GM21447 (cell line): ENCODE measurements at regions not wholly inside any gene's neighbourhood (a gene's known extent, or its start where the extent isn't known, plus 50 kb on each side); places are given as distances from the start of the nearest gene placed in this dataset.

Source experiments
- ATAC-seq: cut with Tn5 transposase; IDR thresholded peaks from one replicate; pipeline ENCODE4 v1.9.1; 2021; ENCODE audit not compliant: unreplicated experiment

DNA sequence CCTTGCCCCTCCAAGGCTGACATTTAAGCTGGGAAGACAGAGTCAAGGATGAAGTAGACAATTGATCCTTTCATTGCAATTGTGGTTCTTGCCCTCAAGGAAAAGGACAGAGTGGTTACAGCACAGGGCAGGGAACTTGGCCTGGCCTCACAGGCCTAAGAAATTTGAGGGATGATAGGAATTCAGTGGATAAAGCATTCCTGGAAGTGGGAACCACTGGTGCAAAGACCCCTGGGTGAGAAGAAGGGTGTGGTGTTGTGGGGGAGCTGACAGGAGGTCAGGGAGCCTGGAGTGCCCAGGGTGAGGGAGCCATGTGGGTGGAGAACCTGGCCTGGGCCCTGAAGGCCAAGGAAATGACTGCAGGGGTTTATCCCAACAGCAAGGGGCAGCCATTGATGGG, 287.4 kb downstream of the UACA start:
- no peak for ATAC-seq

DNA sequence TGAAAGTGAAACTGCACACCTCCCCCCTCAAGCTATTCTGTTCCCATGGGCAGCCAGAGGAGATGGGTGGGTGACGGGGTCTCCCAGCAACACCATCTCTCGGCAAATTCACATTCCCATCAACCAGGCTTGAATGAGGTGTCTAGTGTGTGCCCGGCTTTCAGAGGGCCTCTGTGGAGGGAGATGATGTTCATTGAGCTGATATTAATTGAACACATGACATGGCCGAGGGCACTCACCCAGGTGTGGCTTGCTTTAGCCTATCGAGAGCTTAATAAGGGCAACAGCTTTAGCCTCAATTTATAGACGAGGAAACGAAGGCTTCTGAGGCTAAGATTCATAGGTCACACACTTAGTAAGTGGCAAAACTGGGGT, 288.0 kb downstream of the UACA start:
- ATAC-seq = no peak

DNA sequence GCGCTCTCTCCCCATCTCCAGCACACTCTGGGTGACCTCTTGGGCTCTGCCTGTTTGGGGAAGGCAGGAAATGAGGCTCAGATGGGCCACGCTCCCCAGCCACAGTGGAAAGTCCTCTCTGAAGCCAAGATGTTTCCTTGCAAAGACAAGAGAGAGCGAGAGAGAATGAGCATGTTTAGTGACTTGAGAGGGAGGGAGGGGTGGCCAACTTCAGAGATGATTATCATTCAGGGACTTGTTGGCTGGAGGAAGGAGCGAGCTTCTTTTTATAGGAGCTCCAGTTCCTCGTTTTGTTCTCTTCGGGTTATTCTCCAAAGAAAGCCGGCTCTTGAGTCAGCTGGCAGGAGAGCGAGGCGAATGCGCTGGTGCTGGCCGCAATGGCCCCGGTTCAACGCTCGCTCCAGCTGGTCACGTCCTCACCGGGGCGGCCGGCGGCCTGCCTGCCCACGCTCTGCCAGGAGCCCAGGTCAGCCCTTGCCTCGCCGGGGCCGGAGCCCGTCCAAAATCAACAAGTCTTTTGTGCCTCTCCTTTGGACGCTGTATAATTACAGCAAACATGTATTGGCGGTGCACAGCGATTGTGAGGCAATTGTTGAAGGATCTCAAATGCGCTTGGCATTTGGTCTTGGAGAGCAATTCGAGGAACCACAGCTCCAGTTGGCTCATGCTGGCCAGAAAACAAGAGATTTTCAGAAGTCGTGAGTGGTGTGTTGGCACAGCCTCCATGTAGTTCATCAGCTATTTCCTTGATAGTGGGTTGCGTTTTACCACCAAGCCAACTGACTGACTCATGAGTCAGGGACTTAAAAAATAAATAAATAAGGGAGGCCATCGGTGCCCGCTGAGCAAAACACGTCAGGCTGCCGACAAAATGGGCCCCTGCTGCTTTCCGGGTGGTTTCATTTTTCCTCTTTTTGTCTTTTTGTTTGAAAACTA, 288.6 kb downstream of the UACA start:
- ATAC-seq = no peak

DNA sequence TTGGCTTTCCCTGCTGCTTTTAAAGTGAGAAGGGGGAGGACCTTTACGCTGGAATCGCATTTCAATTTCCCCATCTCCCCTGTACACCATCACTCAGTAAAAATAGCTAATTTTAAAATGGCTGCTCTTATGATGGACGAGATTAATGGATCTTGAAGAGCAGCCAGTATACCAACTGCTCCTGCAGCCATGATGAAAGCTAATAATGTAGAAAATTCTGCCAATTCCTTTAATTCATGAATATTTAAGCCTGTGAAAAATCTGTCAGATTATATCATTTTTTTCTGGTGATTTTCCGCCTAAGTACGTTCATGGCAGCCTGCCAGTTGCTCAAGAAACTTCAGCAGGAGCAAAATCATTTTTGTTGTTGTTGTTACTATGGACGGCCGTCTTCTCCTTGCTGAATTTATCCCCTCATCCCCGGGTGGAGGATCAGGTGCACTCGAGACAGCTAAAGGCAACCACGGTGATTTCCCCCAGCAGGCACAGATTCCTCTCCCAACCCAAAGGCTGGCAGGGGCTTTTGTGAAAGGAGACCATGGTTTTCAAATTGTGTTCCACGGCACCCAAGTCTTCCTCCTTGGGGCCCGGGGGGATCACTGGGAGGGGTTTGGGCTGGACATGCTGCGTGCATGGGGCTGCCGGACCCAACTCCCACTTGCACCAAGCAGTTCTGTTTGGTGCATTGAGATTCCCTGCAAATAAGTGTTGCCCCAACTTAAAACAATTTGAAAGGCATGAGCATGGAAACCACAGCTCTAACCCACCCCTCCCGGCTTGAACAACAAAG, 289.6 kb downstream of the UACA start:
- no peak for ATAC-seq

DNA sequence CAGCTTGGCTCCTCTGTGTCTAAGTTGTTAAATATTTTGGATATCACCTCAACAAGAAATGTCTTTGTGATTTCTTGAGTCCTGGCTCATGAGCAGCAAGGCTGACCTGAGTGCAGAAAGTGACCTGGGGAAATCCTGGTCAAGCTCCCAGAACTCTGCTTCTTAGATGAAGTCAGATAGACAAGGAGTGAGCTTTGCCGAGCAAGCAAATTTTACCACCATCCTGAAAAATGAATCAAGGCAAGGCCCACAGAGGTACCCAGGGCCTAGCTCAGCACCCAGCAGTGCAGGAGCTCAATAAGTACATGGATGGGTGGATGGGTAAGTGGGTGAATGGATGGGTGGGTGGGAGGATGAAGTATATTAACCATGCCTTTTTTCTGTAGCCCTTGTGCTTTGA, 291.8 kb downstream of the UACA start:
- no peak for ATAC-seq

DNA sequence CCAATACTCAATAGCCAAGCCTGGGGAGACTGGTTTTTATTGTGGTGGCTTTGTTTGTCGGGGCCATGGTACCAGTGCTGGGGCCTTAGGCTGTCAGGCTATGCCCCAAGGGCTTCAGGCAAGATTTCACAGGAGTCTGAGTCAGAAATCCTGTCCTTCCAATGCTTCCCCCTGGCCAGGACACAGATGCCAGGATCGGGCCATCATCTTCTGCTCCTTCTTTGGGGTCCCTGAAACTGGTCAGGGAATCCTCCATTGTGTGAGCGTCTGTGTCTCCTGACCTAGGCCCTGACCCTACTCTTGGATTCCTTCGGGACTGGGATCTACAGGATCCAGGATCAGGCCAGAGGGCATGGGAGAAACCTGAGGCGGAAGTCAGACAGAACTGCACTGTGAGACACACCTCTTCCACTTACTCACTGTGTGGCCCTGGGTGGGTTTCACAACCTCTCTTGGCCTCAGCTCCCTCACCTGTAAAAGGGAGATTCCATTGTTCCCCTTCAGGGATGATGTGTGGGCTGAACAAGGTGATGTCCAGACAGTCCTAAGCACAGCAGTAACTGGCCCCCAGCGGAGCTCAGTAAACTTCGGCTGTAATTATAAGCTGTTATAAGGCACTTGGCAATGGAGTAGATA, 292.7 kb downstream of the UACA start:
- ATAC-seq = no peak

DNA sequence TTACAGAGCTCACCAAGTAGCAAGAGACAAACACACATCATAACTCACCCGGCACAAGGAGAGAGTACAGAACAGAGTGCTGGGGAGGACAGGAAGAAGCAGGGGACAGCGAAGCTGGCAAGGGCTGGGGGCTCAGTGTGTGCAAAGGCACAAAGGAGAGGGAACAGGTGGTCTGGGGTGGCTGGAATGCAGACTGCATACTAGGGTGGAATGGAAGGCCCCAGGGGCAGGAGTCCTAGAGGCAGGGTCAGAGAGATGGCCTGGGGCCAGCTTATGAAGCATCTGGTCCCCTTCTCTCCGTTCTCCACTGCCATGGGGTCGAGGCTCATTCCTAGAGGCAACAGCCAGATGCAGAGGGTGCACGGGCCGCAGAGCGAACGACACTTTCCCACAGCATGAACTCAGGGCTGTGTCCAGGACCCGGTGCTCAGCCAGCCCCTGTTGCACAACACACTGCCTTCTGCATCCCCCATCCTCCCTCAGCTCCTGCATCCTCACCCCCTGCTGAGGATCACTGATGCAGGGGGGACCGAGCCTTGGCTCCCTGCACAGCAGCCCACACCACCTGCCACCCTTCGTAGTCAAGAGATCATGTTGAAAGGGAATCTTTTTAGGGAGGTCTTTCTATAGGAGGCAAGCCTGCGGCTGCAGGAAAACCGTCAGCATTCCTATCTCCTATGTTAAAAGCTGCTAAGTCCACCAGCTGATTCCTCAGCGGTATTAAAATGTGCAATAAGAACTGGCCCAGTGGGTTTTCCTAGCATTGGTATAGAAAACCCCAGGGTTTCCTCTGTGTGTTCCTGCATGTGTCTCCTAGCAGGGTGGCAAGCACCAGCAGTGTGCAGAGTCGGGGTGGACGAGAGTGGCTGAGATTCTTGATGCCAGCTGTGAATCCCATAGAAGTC, 293.5 kb downstream of the UACA start:
- ATAC-seq = no peak

DNA sequence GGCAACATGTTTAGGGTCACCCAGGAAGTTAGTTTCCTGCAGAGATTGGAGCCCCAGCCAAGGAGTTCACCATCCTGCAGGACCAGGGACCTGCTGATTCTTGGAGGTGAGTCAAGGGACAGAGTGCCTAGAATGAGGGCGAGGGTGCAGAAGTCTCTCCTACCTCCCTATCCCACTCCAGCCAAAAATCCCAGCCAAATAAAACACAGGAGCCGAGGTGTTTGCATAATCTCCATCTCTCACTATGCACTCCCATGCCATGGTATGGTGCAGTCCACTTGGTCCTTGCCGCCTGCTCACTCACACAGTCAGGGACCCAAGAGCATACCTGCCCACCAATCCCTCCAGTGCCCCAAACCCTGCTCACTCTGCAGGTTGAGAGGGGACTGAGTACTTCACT, 294.2 kb downstream of the UACA start:
- no peak for ATAC-seq

DNA sequence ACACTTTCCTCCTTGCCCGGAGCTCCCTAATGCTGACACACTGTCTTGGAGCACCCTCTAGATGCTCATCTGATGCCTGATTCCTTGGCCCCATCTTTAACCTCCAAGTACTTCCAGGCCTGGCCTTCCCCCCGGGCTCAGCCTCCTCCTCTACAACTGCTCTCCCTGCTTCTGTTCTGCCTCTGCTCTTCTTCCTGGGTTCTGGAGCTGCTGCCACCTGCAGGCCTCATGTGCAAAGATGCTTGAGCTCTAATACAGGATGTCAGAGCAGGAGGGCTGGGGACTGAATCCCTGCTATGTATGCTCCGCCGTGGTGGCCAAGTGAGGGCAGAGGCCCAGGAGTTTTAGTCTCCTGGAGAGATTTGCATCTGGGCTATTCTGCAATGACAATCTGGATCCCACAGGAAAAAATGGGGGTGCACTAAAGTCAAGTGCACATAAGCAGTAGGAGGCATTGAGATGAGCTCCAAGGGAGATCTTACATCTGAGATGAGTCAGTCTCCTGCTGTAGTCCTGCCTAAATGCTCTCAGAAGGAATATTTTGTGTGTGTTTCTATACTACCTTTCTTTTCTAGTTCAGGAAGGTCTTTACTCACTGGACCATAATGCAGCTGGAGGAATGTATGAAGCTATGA, 296.3 kb downstream of the UACA start:
- no peak for ATAC-seq

DNA sequence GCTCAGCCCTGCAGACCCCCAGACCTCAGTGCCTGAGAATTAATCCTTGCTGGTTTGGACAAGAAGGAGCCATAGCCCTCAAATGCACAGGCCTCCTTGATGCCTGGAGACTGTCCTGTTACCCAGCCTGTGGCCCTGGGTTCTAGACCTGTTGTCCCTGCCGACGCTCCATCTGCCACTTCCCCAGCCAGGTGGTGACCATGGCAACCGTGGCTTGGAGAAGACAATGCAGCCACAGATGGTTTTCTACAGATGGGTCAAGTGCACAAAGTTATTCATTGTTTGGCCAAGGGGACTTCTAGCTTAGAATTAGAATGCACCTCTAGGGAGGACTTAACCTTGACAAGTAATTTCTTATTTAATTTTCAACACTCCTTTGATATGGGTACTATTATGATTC, 297.1 kb downstream of the UACA start:
- no peak for ATAC-seq

DNA sequence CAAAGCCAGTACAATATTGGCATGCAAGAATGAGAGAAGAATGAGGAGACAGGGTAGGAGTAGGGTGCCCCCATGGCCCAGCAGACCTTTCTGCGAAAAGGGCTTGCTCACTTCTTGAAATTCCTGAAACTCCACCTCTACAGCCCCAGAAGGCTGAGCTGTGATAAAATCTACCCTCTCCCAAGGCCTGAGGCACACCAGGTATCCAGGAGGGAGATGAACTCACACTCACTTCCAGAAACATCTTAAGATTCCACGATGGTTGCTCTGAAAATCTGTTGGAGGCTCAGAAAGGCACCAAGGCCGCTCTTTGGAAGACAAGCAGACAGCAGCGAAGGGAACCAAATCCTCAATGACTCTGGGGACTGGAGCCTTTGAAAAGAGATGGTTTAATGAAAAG, 297.5 kb downstream of the UACA start:
- no peak for ATAC-seq

DNA sequence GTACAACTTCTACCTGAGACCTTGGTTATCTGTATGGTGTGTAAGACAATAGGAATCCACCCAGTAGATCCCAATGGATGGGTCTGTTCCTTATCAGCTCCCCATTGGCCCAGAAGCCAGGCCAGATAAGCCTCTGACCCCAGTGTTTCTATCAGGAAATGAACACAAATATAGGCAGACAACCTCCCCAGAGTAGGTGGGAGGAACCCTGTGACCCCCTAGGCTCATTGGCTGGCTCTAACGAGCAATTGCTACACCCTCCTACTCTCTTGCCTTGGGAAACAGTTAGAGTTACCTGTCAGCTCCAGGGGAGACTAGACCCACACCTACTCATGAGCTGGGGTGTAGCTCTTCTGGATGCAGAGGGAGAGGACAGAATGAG, 299.9 kb downstream of the UACA start:
- ATAC-seq = peak; percentile 22

DNA sequence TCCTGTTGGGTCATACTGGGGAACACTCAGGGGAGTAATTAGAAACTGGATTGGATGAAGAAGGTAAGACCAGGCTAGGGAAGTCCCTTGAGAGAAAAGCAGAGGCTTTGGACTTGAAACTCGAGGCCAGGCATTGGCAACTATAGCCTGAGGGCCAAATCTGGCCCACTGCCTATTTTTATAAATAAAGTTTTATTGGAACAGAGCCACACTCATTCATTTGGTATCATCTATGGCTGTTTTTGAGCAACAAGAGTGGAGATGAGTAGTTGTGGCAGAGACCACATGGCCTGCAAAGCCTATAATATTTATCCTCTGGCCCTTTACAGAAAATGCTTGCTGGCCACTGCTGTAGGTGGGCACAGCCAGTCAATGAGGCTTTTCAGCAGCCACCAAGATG, 301.4 kb downstream of the UACA start:
- no peak for ATAC-seq

DNA sequence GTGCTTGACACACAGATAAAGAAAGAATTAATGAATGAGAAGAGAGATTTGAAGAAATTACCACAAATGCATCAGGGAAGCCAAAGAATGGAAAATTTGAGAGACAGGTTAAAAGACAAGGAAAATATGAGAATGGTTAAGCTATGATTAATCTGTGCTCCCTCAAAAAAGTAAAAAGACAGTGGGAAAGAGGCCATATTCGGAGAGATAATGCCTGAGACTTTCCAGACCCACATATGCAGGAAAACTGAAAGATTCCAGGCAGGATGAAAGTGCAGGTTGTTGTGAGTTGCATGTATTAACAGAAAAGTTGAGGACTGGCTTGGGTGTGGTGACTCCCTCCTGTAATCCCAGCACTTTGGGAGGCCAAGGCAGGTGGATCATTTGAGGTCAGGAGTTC, 302.3 kb downstream of the UACA start:
- no peak for ATAC-seq

DNA sequence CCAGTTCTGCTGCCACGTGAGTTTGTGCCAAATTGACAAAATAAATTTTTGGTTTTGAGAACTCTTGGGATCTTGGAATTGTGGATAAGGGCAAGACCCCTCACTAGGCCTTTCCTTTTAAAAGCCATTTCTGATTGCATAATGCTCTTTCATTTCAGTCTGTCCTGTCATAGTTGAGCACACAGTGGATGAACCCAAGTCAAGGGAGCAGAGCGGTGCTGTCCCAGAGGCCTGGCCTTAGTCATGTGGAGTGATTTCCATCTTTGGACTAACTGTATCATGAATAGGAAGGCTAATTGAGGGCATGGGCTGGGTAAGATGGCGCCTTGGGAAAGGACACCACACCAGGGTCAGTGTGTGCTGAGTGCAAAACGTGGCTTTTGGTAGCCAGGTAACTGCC, 304.0 kb downstream of the UACA start:
- ATAC-seq = no peak

DNA sequence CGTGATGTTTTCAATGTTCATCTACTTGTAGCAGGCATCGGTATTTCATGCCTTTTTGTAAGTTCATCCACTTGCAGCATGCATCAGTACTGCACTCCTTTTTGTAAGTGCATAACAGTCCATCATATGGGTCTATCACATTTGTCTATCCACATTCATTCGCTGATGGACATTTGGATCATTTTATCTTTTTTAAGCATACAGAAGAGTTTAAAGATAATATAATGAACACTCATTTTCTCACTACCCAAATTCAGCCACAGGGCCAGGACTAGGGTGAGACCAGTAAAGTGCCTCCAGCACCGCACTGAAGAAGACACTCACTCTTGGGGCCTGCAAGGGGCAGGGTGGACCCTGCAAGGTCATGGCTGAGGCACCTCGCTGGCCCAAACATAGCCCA, 309.6 kb downstream of the UACA start:
- ATAC-seq = no peak

DNA sequence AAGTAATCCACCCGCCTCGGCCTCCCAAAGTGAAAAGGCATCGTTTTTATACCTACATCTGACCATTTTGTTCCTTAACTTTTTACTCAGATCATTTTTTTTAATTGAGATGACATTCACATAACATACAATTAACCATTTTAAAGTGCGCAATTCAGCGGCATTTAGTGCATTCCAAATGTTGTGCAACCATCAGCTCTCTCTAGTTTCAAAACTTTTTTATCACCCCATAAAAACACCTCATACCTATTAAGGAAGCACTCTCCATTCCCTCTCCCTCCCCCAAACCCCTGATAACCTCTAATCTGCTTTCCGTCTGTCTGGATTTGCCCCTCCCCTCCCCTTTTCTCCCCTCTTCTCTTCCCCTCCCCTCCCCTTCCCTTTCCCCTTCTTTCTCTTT, 310.1 kb downstream of the UACA start:
- no peak for ATAC-seq

DNA sequence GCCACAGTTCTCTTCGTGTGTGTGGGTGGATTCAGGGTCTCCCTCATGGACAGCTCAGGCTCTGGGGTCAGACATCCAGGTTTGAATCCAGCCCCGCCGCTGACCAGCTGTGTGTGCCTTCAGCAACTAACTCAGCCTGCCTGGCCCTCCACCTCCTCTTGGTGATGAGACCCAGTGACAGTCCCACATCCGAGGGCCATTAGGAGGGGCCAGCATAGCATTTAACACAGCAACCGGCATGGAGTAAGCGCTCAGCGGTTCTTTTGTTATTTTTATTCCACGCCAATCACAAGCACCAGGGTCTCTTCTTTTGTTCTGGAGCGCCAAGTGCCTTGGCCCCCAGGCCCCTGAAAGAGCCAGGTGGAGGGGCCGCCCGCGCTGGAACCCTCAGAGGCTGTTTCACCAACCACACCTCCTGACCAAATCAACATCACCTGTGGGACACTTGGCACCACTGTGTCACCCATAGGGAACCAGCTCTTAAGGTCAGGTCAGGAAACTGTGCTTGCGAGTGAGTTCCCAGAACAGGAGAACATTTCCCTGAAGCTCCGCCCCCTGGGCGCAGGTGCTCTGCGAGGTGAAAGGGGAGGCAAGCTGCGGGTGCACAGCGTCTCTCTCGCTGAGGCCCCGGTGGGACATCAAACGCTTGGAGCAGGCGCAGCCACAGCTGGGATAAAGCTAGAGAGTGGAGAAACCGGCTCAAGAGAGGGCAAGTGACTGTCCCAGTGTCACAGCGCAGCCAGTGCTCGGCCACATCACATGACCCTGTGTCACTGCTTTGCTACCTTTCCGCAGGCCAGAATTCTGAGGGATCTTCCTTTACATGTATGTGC, 311.3 kb downstream of the UACA start:
- no peak for ATAC-seq

DNA sequence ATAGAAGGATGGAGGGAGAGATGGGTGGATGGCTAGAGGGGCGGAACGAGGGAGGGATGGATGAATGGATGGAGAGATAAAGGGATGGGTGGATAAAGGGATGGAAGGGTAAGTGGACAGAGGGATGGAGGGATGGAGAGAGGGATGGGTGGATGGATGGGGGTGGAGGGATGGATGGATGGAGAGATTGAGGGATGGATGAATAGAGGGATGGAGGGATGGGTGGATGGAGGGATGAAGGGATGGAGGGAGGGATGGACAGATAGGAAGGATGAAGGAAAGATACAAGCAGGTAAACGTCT, 313.3 kb downstream of the UACA start:
- ATAC-seq = no peak
